Eye (tissue), 1 donor: ENCODE measurements at regions not wholly inside any gene's neighbourhood (a gene's known extent, or its start where the extent isn't known, plus 50 kb on each side); places are given as distances from the start of the nearest gene placed in this dataset.
A peak's percentile ranks its signal among the peaks of the same experiment; 100 is the strongest.

Experiments
- DNase-seq: peaks from one replicate; pipeline ENCODE4 v3.0.0-alpha.2; 2015

- DNase-seq: peak; percentile 92
These were observed 213.0 kb upstream of the CELF4 start for GRCh38 chr18:37778417-37779165.

DNA sequence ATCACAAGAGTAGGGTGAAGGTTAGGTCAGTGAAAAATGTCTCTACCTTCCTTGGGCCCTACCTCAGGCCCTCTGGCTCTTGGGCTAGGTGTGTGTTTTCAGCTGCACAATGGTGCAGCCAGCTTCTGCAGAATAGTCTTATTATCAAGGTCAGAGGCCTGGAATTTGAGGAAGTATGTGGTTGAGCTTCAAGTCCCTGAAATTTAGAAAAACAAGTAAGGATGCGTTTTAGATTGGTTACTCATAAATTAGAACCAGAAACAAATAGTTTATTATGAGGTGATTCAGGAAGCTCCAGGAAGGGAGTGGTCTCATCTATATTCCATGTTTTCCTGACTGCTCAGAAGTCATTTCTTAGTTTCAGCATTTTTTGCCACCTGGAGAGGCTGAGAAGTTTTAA is 204.2 kb upstream of the CELF4 start:
- no peak for DNase-seq

GRCh38 chr18:37764541-37765288 is 199.1 kb upstream of the CELF4 start:
- no peak for DNase-seq

DNA sequence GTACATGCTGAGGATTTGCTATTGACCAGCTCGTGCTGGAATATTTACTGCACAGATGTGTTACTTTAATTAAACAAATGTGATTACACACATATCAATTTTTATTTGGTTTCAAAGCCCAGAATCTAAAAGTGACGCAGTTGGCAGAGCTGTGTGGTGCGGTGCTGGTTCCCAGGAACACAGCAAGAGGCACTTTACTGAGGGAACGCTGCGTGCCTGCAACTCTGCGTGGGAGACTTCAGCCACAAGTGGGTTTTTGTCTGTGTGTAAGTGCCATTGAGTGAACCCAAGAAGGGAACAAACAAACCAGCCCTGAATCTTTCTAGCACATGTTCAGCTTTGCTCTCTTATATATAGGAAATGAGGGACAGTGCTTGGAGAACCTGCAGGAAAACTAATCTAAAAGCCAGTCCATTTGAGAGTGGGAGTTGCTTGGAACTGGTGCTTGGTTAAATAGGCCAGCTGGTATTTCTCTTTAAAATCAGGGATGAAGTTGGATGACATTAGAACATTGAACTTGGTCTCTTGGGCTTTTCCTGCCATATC is 196.6 kb upstream of the CELF4 start:
- no peak for DNase-seq

- no peak for DNase-seq
These were observed 188.5 kb upstream of the CELF4 start for GRCh38 chr18:37754141-37754540.

GRCh38 chr18:37742436-37742835 is 176.8 kb upstream of the CELF4 start:
- peak; percentile 75 for DNase-seq

- peak; percentile 8 for DNase-seq
These were observed 175.5 kb upstream of the CELF4 start for GRCh38 chr18:37741032-37741623.

GRCh38 chr18:37734406-37734805 is 168.8 kb upstream of the CELF4 start:
- no peak for DNase-seq

GRCh38 chr18:37729716-37730115 is 164.1 kb upstream of the CELF4 start:
- DNase-seq: no peak

- DNase-seq: no peak
These were observed 158.6 kb upstream of the CELF4 start for GRCh38 chr18:37724206-37724605.

GRCh38 chr18:37721544-37722522 is 156.2 kb upstream of the CELF4 start:
- DNase-seq: no peak

GRCh38 chr18:37720663-37721062 is 155.1 kb upstream of the CELF4 start:
- DNase-seq: no peak

DNA sequence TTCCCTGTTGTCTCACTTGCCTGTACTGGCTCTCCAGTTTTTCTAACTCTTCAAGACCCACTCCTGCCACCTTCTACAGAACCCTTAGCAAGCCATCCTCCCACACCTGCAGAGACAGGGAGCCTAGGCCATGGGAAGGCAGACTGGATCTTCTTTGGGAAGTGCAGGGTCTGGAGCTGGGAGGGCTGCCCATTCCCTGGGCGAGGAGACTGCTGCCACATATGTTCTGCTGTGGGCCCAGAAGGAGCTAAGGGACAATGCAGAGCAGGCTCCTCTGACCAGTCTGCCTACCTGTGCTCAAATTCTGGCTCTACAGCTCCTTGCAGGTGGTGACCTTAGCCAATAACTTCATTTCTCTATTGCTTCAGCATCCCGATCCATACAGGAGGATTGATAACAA is 152.1 kb upstream of the CELF4 start:
- DNase-seq: no peak

DNA sequence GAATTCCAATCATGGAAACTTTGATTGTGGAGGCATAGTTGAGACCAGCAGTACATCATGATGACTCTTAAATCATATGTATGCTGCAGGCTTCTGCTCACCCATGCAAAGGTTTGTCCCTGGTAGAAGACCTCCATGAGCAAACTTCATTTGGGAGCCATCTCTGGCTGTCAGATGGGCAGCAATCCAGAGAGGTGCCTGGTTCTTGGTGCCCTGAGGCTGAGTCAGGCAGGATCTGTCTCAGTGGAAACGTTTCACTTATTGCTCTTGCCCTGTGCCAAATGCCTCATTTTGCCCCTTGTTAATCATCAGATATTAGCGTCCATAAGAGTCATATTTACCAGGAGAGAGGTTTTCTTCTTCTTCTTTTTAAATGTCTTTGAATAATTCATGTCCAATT is 151.5 kb upstream of the CELF4 start:
- no peak for DNase-seq

DNA sequence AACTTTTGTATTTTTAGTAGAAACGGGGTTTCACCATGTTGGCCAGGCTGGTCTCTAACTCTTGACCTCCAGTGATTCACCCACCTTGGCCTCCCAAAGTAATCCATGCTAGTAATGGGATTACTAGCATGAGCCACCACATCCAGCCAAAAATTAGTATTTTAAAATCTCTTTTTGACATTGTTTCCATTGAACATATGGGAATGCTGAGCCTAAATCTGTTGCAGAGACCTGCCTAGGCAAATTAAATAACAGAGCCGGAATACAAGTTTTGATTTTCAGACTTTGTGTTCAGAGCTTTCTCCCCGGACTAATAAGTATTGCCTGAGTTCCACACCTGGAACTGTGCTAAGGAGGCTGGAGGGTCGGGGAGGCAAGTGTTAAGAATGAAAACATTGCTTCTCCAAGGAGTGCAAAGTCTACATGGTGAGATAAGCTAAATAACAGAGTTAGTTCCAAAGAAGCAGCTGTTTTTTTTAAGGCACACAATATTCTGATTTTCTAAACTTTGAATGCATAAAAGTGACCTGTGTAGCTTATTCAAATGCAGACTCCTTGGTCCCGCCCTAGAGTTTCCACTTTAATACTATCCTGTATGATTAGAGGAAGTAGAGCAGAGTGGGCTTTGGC is 150.6 kb upstream of the CELF4 start:
- DNase-seq: no peak

- DNase-seq: no peak
These were observed 149.1 kb upstream of the CELF4 start for GRCh38 chr18:37714691-37715090.

- DNase-seq: no peak
These were observed 147.2 kb upstream of the CELF4 start for GRCh38 chr18:37712776-37713175.

DNA sequence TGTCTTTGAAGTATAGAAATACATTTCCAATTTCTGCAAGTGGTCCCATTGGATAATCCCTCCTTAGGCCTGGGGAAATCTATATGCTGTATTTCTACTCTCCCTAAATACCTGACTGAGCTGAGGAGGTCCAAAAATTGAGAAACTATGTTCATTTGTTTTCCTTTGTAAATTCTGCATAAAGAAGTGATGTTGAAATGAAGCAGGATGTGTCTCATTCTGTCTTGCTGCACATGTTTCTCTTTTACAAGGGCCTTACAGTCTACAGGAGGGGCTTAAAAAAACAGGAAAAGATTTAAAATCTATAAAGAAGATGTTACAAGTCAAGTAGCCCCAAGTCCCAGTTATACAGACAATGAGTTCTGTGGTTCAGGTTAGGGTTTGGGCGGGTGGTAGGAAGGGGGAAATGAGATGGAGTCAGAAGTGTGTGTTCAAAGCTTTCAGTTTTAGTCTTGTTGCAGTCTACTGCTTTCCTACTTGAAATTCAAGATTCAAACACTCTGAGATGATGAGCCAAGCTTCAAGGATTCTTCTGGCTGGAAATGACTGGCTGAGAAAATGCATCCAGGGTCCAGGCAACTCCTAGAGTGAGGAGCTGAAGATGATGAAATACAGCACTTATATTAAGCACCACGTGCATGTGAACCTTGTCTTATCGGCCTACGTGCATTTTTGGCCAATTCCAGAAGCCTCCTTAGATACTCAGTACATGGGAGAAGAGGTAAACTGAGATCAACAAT is 146.3 kb upstream of the CELF4 start:
- no peak for DNase-seq

- peak; percentile 5 for DNase-seq
These were observed 145.1 kb upstream of the CELF4 start for GRCh38 chr18:37710726-37711125.

- no peak for DNase-seq
These were observed 144.1 kb upstream of the CELF4 start for GRCh38 chr18:37709740-37710139.

- no peak for DNase-seq
These were observed 139.4 kb upstream of the CELF4 start for GRCh38 chr18:37705016-37705415.
